Activated CD8-positive, alpha-beta memory T cell treated with anti-CD3 and anti-CD28 coated beads, Interleukin-2, amount 50 U/mL, for 48 hours (primary cell): ENCODE measurements at regions not wholly inside any gene's neighbourhood (a gene's known extent, or its start where the extent isn't known, plus 50 kb on each side); places are given as distances from the start of the nearest gene placed in this dataset.

Experiments used
- DNase-seq: peaks from one replicate; pipeline ENCODE4 v3.0.0-alpha.2; 2020

- no peak for DNase-seq
Measured at GRCh38 chr10:58003945-58004344, 263.7 kb downstream of the IPMK start.

DNA sequence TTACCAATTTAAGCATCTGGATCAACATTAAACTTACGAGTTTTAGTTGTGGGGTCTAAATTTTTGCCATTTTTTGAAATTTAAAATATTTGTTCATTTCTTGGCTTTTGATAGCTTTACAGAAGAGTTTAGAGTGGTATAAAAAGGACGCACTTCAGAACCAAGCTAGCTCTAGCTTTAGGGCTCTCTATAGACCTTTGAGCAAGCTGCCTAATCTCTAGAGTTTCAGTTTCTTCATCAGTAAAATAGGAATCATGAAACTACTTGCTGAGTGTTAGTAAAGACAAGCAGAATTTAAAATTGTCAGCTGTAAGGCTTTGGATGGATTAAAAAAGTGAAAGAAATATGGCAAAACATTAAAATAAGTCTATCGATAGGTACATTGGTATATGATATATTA is 266.5 kb downstream of the IPMK start:
- no peak for DNase-seq

DNA sequence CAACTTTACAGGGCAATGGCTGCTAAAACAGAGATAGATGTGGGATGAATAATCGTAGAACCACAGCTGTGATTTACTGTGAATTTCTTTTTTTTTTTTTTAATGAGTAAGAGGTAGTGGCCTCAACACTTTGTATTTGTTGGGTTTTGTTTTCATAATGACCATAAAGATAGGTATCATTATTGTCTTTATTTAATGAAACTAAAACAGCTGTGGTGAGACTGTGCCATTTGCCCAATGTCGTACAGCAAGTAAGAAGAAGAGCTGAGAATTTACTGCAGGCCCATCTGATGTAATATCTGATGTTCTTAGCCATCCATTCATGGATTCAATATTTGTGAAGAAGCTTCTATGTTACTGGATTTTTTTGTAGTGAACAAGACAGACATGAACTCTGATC is 271.2 kb downstream of the IPMK start:
- DNase-seq, result no peak

DNA sequence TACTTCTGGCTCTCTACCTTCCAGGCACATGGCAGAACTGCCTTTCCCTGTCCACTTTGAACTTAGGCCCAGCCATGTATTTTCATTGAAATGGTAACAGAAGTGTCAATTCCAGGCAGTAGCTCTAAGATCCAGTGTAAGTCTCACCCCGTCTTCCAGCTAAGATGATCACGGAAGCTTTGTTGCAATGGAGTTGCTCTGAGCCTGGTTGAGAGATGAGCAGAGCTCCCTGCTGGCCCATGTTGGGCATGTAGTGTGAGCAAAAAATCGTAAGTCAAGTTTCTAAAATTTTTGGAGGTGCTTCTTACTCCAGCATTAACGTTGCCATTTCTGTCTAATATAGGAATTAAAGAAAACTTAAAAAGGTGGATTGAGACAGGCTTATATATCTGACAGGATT is 274.4 kb downstream of the IPMK start:
- DNase-seq, result no peak

- DNase-seq, result no peak
Measured at GRCh38 chr10:57992321-57993077, 275.2 kb downstream of the IPMK start.

DNA sequence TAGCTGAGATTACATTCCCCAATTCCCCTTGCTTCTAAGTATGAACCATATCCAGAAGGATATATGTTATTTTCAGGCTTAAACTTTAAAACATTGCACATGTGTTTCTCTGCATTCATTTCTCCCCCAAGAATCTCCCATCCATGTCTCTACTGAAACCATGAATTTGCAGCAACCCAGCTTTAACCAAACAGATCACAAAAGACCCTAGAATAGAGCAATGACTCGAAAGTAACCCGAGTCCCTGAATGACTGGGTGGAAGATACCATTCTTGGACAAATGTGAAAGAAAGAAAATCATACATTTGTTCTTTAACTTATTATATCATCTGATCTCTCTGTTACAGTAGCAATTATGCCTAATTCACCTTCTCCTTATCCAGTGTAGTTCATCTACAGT is 278.7 kb downstream of the IPMK start:
- DNase-seq, result no peak

DNA sequence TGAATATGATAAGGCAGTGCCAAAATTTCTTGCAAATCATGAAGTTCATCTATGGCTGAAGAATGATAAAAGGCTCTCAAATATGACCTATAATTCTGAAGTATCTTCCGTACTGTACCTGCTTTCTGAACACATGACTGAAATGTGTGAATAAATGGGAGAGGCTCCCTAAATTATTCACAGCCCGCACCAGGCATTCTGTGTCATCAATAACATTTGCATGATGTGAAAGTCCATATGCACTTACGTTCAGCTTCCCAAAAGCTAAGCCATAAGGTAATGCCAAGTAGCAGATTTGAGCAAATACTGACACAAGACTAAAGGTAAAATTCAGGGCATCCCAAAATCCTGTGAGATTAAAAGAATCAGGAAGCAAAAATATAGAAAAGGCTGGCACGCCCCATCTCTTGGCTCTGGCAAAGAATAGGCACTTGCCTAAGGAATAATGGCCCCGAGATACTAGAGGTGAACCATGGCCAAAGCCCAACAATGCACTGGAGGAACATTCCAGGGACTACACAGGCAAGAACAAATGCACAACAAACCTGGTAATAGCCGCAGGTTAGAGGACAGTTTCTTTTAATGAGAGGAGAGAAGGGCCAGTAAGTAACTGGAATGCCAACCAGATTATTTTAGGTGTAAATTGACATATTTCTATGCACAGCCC is 280.5 kb downstream of the IPMK start:
- no peak for DNase-seq

- DNase-seq, result no peak
Measured at GRCh38 chr10:57986422-57986821, 281.3 kb downstream of the IPMK start.

DNA sequence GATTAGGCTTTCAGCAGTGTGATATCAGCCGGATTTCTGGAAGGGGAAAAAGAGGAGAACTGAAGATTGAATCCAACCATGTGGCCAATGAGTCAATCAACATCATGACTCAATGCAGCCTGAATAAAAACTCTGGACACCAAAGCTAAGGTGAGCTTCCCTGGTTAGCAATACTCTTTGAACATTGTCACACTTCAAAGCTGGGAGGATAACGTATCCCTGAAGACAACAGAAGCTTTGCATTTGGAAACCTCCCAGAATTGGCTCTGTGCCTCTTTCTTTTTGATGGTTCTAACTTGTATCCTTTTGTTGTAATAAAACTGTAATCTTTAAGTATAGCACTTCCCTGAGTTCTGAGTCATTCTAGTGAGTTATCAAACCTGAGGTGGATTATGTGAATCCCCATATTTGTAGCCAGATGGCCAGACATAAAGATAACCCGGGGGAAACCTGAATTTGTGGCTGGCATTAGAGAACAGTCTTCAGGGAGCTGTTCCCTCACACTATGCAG is 284.4 kb downstream of the IPMK start:
- no peak for DNase-seq

DNA sequence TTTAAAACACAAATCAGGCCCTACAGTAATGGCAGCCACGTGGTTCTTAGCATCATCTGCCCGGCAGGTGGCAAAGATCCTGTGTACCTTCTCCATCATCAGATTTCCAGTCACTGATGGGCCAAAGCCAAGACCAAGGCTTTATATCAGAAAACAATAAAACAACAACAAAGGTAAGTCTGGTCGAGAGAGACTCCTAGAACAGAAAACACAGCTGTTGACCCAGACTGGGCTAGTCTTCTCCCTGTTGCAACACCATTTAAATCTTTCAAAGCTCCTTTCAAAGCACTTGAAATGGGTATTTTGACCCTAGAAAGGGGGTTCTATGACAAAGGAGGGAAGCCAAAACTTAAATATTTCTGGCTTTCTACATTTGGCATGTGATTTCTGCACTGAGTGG is 285.6 kb downstream of the IPMK start:
- no peak for DNase-seq

GRCh38 chr10:57979956-57980355 is 287.7 kb downstream of the IPMK start:
- no peak for DNase-seq

GRCh38 chr10:57979491-57979890 is 288.2 kb downstream of the IPMK start:
- DNase-seq, result no peak

DNA sequence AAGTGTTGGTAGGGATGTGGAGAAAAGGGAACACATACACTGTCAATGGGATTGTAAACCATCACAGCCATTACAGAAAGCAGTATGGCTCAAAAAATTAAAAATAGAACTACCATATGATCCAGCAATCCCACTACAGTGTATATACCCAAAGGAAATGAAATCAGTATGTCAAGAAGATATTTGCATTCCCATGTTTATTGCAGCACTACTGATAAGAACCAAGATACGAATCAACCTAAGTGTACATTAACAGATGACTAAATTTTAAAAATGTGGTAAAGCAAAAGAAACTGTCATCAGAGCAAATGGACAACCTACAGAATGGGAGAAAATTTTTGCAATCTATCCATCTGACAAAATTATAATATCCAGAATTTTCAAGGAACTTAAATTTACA is 290.4 kb downstream of the IPMK start:
- DNase-seq, result no peak

GRCh38 chr10:57973451-57973850 is 294.2 kb downstream of the IPMK start:
- DNase-seq, result no peak

DNA sequence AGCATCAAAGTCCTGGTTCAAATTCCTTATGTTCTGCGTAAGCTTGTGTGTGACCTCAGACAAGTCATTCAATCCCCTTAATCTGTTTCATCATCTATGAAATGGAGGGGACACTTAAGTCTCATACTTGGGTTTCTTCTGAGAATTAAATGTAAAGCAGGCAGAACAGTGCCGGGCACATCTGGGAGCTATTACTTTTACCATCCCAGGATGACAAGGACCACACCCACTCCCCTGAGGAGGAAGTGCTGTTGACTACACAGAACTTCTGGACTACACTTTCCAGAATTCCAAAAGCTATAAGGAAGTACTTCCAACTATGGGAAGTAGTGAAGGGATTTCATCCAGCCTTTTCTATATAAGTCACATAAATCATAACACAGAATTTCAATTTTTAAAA is 294.9 kb downstream of the IPMK start:
- no peak for DNase-seq

DNA sequence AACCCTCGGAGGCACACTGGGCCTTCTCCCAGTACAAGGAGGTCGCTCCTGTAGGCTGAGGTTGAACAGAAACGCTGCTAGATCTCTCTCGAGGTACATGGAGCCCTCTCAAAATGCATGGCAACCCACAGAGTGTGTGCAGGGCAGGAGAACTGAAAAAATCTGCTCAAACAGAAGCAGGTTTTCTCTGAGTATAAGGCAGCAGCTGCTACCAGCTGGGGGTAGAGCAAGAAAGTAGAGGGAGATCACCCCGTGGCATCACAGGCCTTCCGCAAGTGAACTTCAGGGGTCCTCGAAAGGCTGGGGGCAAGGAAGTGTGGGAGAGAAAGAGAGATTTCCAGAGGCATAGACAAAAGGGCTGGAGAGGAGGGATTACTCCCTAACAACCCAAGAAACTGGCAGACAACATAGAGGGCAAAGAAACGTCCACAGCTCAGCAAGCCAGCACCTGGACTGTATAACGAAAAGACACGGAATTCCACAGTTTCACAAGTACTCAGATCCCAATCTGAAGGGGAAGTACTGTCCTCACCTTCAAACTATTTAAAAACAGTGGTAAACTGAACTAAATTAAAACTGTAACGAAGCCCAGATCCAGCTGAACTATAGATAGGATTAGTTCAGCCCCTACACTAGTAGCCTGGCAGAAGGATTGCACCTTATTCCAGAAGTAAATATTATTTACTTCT is 299.2 kb downstream of the IPMK start:
- DNase-seq, result no peak

- DNase-seq, result no peak
Measured at GRCh38 chr10:57964351-57964750, 303.3 kb downstream of the IPMK start.

DNA sequence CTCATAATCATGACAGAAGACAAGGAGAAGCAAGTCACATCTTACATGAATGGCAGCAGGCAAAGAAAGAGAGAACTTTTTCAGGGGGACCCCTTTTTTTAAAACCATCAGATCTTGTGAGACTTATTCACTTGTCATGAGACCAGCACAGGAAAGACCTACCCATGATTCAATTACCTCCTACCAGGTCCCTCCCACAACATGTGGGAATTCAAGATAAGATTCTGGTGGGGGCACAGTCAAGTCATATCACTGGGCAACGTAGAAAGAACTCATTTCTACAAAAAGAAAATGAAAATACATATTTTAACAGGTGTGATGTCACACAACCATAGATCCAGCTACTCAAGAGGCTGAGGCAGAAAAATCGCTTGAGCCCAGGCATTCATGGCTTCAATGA is 304.1 kb downstream of the IPMK start:
- no peak for DNase-seq

GRCh38 chr10:57962839-57963238 is 304.9 kb downstream of the IPMK start:
- no peak for DNase-seq

- no peak for DNase-seq
Measured at GRCh38 chr10:57961487-57961886, 306.2 kb downstream of the IPMK start.

DNA sequence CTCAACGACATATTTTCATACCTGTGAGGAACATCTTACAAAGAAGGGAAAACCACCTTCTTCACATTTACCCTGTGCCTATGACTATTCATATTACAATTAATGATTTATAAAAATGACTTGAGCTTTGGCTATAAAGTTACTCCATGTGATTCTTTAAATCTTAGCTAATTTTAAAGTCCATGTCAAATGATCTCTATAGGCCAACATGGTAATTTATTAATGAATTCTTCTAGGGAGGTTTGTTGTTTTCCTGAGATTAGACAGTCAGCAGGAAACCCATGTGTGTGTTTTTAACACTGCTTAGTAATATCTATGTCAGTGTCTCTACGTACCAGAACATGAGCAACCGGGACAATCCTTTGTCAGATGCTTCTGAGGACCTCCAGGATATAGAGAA is 307.3 kb downstream of the IPMK start:
- no peak for DNase-seq

GRCh38 chr10:57959318-57960006 is 308.2 kb downstream of the IPMK start:
- DNase-seq, result no peak

- no peak for DNase-seq
Measured at GRCh38 chr10:57955076-57955475, 312.6 kb downstream of the IPMK start.
